HEK293 (cell line): ENCODE measurements at regions not wholly inside any gene's neighbourhood (a gene's known extent, or its start where the extent isn't known, plus 50 kb on each side); places are given as distances from the start of the nearest gene placed in this dataset.

Experiments
- CTCF ChIP-seq: fragments of 450-650 bp; formaldehyde crosslinking; IDR thresholded peaks from 2 replicates; pipeline ENCODE4 v1.5.1; 2016; ENCODE audit warnings: missing biosample characterization, missing genetic modification characterization
- HOXA7 ChIP-seq: sonication (generic); formaldehyde crosslinking; IDR thresholded peaks from 2 replicates; pipeline ENCODE4 v1.8.1; 2022; ENCODE audit warnings: missing genetic modification reagents, borderline replicate concordance
- HOXD13 ChIP-seq: sonication (generic); formaldehyde crosslinking; IDR thresholded peaks from 2 replicates; pipeline ENCODE4 v1.8.0; 2022; ENCODE audit warnings: missing genetic modification reagents, borderline replicate concordance
- INSM2 ChIP-seq: fragments of 450-650 bp; formaldehyde crosslinking; IDR thresholded peaks from 2 replicates; pipeline ENCODE4 v1.5.1; 2016; ENCODE audit warnings: missing biosample characterization, missing genetic modification characterization
- MEIS1 ChIP-seq: sonication (generic); formaldehyde crosslinking; IDR thresholded peaks from 2 replicates; pipeline ENCODE4 v1.8.1; 2022; ENCODE audit warnings: missing genetic modification reagents, mild to moderate bottlenecking, borderline replicate concordance
- PBX3 ChIP-seq: sonication (generic); formaldehyde crosslinking; IDR thresholded peaks from 2 replicates; pipeline ENCODE4 v1.8.1; 2022; ENCODE audit warnings: mild to moderate bottlenecking, moderate library complexity, missing genetic modification reagents
- REST ChIP-seq: fragments of 450-650 bp; formaldehyde crosslinking; IDR thresholded peaks from 2 replicates; pipeline ENCODE4 v1.5.1; 2016; ENCODE audit warnings: missing biosample characterization, missing genetic modification characterization
- TRIM28 ChIP-seq: IDR thresholded peaks from 2 replicates; pipeline ENCODE4 v1.6.1; 2011; ENCODE audit warnings: low read length, control low read depth, borderline replicate concordance
- YY1 ChIP-seq: fragments of 450-650 bp; formaldehyde crosslinking; IDR thresholded peaks from 2 replicates; pipeline ENCODE4 v1.5.1; 2018; ENCODE audit warnings: missing biosample characterization, missing genetic modification characterization
- ZBTB8A ChIP-seq: fragments of 450-650 bp; formaldehyde crosslinking; IDR thresholded peaks from 2 replicates; pipeline ENCODE4 v1.5.1; 2016; ENCODE audit warnings: missing biosample characterization, missing genetic modification characterization
- ZNF121 ChIP-seq: fragments of 450-650 bp; formaldehyde crosslinking; IDR thresholded peaks from 2 replicates; pipeline ENCODE4 v1.5.1; 2016; ENCODE audit warnings: missing biosample characterization, missing genetic modification characterization
- ZNF157 ChIP-seq: fragments of 450-650 bp; formaldehyde crosslinking; IDR thresholded peaks from 2 replicates; pipeline ENCODE4 v1.5.1; 2016; ENCODE audit warnings: missing biosample characterization, missing genetic modification characterization

GRCh38 chr2:183552716-183553115 lies 428.5 kb downstream of the NUP35 start:
- no peak for TF ChIP-seq CTCF (tag by site-specific recombination)
- no peak for TF ChIP-seq HOXD13 (CRISPR knock-in tag)
- TF ChIP-seq PBX3 (CRISPR knock-in tag) = no peak
- no peak for TF ChIP-seq HOXA7 (CRISPR knock-in tag)
- TF ChIP-seq MEIS1 = no peak
- TF ChIP-seq ZBTB8A (tag by site-specific recombination) = no peak
- TF ChIP-seq ZNF157 = no peak
- no peak for TF ChIP-seq TRIM28
- no peak for TF ChIP-seq REST (tag by site-specific recombination)
- no peak for TF ChIP-seq YY1 (tag by site-specific recombination)
- TF ChIP-seq ZNF121 (tag by site-specific recombination) = no peak
- TF ChIP-seq INSM2 (tag by site-specific recombination) = no peak
